ENCODE measurements at regions not wholly inside any gene's neighbourhood (a gene's known extent, or its start where the extent isn't known, plus 50 kb on each side); places are given as distances from the start of the nearest gene placed in this dataset.

DNA sequence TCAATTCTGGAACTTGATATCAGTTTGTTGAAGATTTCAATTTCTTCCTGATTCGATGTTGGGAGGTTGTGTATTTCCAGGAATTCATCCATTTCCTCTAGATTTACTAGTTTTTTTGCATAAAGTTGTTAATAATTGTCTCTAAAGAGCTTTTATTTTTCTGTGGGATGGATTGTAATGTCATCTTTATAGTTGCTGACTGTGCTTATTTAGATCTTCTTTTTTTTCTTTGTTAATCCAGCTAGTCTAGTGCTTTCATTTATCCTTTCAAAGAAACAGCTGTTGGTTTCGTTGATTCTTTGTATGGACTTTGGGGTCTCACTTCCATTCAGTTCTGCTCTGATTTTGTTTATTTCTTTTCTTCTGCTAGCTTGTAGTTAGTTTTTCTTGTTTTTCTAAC lies 302.0 kb upstream of the DMAC1 start:
- TF ChIP-seq, protein P1, sequence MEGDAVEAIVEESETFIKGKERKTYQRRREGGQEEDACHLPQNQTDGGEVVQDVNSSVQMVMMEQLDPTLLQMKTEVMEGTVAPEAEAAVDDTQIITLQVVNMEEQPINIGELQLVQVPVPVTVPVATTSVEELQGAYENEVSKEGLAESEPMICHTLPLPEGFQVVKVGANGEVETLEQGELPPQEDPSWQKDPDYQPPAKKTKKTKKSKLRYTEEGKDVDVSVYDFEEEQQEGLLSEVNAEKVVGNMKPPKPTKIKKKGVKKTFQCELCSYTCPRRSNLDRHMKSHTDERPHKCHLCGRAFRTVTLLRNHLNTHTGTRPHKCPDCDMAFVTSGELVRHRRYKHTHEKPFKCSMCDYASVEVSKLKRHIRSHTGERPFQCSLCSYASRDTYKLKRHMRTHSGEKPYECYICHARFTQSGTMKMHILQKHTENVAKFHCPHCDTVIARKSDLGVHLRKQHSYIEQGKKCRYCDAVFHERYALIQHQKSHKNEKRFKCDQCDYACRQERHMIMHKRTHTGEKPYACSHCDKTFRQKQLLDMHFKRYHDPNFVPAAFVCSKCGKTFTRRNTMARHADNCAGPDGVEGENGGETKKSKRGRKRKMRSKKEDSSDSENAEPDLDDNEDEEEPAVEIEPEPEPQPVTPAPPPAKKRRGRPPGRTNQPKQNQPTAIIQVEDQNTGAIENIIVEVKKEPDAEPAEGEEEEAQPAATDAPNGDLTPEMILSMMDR (IDR thresholded peaks at IDR 0.05; ENCODE audit: unreplicated experiment) = no peak
- Mint-ChIP-seq H3K27ac (ENCODE audit: unreplicated experiment) (no peak overlapping the region), H3K4me3 (ENCODE audit: low read depth, unreplicated experiment) (no peak overlapping the region), H3K36me3 (ENCODE audit: insufficient read depth, unreplicated experiment) (no peaks in the 10 kb centered on the region), H3K27me3 (ENCODE audit: unreplicated experiment) (no peaks in the 10 kb centered on the region), H3K9me3 (ENCODE audit: low read depth, unreplicated experiment) (peaks cover 6% of the 10 kb centered on the region), H3K4me1 (ENCODE audit: low read depth, unreplicated experiment) (no peaks in the 10 kb centered on the region)
- no peak for DNase-seq
- CTCF ChIA-PET = no interaction called here
- intact Hi-C loops (cut with micrococcal nuclease; ENCODE audit: unreplicated experiment) = no loop called here
- BruUV-seq (replicated peaks) = no TSS peak

DNA sequence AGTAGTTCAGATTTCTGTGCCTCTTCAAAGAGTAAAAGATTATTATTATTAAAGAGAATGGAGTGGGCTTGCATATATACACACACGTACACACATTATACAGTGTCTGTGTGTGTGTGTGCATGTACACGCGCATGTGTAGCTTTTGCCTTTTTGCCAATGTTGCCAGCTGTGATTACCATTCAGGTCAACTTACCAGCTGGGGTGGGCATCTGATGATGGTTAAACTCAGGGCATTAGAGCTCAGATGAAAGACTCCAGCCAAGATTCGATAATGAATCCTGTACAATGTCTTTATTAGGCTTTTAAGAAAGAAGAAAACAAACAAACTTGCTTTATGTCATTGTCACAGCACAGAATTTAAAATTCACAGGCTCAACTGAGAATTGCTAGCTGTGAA lies 296.5 kb upstream of the DMAC1 start:
- Mint-ChIP-seq H3K36me3 (ENCODE audit: insufficient read depth, unreplicated experiment) (no peaks in the 10 kb centered on the region), H3K4me3 (ENCODE audit: low read depth, unreplicated experiment) (no peak overlapping the region), H3K27me3 (ENCODE audit: unreplicated experiment) (no peaks in the 10 kb centered on the region), H3K9me3 (ENCODE audit: low read depth, unreplicated experiment) (peaks cover 3% of the 10 kb centered on the region), H3K4me1 (ENCODE audit: low read depth, unreplicated experiment) (no peaks in the 10 kb centered on the region), H3K27ac (ENCODE audit: unreplicated experiment) (no peak overlapping the region)
- BruUV-seq (replicated peaks) = no TSS peak
- no peak for DNase-seq
- intact Hi-C loops (cut with micrococcal nuclease; ENCODE audit: unreplicated experiment) = no loop called here
- CTCF ChIA-PET = no interaction called here
- TF ChIP-seq, protein P1 (IDR thresholded peaks at IDR 0.05; ENCODE audit: unreplicated experiment) = no peak

DNA sequence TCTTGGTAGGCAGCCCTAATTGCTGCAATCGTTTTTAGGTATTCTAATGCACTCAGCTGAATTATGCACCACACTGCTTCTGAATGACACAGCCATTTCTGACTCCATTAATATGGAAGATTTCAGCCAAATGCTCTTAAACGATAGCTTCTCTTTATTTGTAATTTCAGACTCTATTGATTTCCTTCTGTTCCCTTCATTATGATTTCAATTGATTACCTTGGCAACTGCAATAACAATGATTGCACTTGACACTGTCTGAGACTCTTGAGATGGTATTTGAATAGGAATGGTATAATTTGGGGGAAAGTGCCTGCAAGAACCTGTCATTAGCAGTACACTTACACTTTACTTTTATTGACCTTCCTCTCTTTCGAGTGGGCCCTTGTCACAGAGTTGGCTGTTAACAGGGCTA lies 296.1 kb upstream of the DMAC1 start:
- H3K27me3 Mint-ChIP-seq (ENCODE audit: unreplicated experiment) = no peaks in the 10 kb centered on the region
- DNase-seq = no peak
- H3K4me3 Mint-ChIP-seq (ENCODE audit: low read depth, unreplicated experiment) = no peak overlapping the region
- no peaks in the 10 kb centered on the region for H3K4me1 Mint-ChIP-seq (ENCODE audit: low read depth, unreplicated experiment)
- no peak overlapping the region for H3K27ac Mint-ChIP-seq (ENCODE audit: unreplicated experiment)
- H3K36me3 Mint-ChIP-seq (ENCODE audit: insufficient read depth, unreplicated experiment) = no peaks in the 10 kb centered on the region
- no TSS peak for BruUV-seq (replicated peaks)
- intact Hi-C loops (cut with micrococcal nuclease; ENCODE audit: unreplicated experiment) = no loop called here
- CTCF ChIA-PET = no interaction called here
- TF ChIP-seq, protein P1 (IDR thresholded peaks at IDR 0.05; ENCODE audit: unreplicated experiment) = no peak
- H3K9me3 Mint-ChIP-seq (ENCODE audit: low read depth, unreplicated experiment) = peaks cover 5% of the 10 kb centered on the region

DNA sequence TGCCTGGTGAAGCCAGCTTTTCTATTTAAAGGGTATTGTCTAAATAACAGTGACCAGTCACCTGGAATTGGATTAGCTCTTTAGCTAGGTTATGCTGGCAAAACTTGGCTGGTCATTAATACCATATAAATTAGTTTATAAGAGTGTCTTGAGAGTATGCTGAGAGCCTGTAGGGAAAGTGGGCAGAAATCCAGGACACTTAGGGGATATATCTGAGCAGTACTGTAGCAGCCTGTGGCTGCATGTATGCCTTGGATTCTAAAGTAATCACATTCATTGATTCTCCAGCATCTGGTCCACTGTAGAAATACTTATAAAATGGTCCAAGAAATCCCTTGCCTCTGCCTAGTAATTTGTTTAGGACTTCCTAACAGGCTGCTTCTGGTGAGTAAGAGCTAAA lies 288.9 kb upstream of the DMAC1 start:
- intact Hi-C loops (cut with micrococcal nuclease; ENCODE audit: unreplicated experiment) = no loop called here
- H3K36me3 Mint-ChIP-seq (ENCODE audit: insufficient read depth, unreplicated experiment) = no peaks in the 10 kb centered on the region
- no peaks in the 10 kb centered on the region for H3K27me3 Mint-ChIP-seq (ENCODE audit: unreplicated experiment)
- TF ChIP-seq, protein P1 (IDR thresholded peaks at IDR 0.05; ENCODE audit: unreplicated experiment) = no peak
- H3K4me1 Mint-ChIP-seq (ENCODE audit: low read depth, unreplicated experiment) = no peaks in the 10 kb centered on the region
- CTCF ChIA-PET = no interaction called here
- no peak for DNase-seq
- no peak overlapping the region for H3K4me3 Mint-ChIP-seq (ENCODE audit: low read depth, unreplicated experiment)
- H3K9me3 Mint-ChIP-seq (ENCODE audit: low read depth, unreplicated experiment) = peaks cover 10% of the 10 kb centered on the region
- H3K27ac Mint-ChIP-seq (ENCODE audit: unreplicated experiment) = no peak overlapping the region
- BruUV-seq (replicated peaks) = no TSS peak

DNA sequence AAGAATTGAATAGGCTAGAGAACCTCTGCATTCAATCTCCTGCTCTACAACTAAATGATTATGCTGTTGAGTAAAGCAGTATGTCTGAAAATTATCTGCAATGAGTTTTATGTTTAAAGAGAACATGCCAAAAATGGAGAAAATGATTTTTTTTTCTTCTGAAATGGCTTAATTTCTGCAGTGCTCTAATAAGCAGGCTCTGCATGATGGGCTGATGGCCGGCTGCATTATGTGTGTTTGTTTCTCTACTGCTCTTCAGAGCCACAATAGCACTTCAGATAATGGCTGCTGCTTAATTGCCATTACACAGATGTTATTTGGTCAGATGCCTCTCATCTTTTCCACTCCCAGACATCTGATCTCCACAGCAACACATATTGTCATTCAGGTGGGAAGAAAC lies 286.4 kb upstream of the DMAC1 start:
- Mint-ChIP-seq H3K4me3 (ENCODE audit: low read depth, unreplicated experiment) (no peak overlapping the region), H3K36me3 (ENCODE audit: insufficient read depth, unreplicated experiment) (no peaks in the 10 kb centered on the region), H3K27ac (ENCODE audit: unreplicated experiment) (no peak overlapping the region), H3K9me3 (ENCODE audit: low read depth, unreplicated experiment) (peaks cover 12% of the 10 kb centered on the region), H3K4me1 (ENCODE audit: low read depth, unreplicated experiment) (no peaks in the 10 kb centered on the region), H3K27me3 (ENCODE audit: unreplicated experiment) (no peaks in the 10 kb centered on the region)
- BruUV-seq (replicated peaks) = no TSS peak
- no peak for DNase-seq
- CTCF ChIA-PET = no interaction called here
- intact Hi-C loops (cut with micrococcal nuclease; ENCODE audit: unreplicated experiment) = no loop called here
- TF ChIP-seq, protein P1 (IDR thresholded peaks at IDR 0.05; ENCODE audit: unreplicated experiment) = no peak

All from Calu3 (cell line).